Immature natural killer cell (primary cell): ENCODE measurements at regions not wholly inside any gene's neighbourhood (a gene's known extent, or its start where the extent isn't known, plus 50 kb on each side); places are given as distances from the start of the nearest gene placed in this dataset.
"Not testable (repeated sequence)": the region's sequence is repeated elsewhere in the genome, so short reads cannot be mapped to it uniquely, and the experiment has no call there.

Experiments used
- DNase-seq, 3 donors: peaks; one replicate each; pipeline ENCODE4 v3.0.0; 2022; ENCODE audit warnings: mixed read lengths in 1 of 3
- H3K27ac Mint-ChIP-seq, 6 donors: one replicate each; pipeline ENCODE4 v1.8.0; 2020; ENCODE audit warnings: mixed read lengths in 6 of 6, mild to moderate bottlenecking in 5 of 6, inconsistent platforms in 4 of 6, moderate library complexity in 3 of 6
- H3K27me3 Mint-ChIP-seq, 3 donors: one replicate each; pipeline ENCODE4 v1.8.0; 2020 to 2021; ENCODE audit warnings: low read depth in 3 of 3, mild to moderate bottlenecking in 3 of 3, mixed read lengths in 3 of 3, moderate library complexity in 3 of 3, inconsistent platforms in 1 of 3
- H3K36me3 Mint-ChIP-seq, 3 donors: one replicate each; pipeline ENCODE4 v1.8.0; 2020; ENCODE audit warnings: mixed read lengths in 3 of 3, inconsistent platforms in 2 of 3, mild to moderate bottlenecking in 2 of 3
- H3K4me1 Mint-ChIP-seq, 2 donors: one replicate each; pipeline ENCODE4 v1.8.0; 2020; ENCODE audit warnings: inconsistent platforms in 2 of 2, mild to moderate bottlenecking in 2 of 2, mixed read lengths in 2 of 2, moderate library complexity in 1 of 2
- H3K4me3 Mint-ChIP-seq, 5 donors: one replicate each; pipeline ENCODE4 v1.8.0; 2020; ENCODE audit warnings: mild to moderate bottlenecking in 5 of 5, mixed read lengths in 5 of 5, inconsistent platforms in 3 of 5, moderate library complexity in 3 of 5
- H3K9me3 Mint-ChIP-seq, 6 donors: one replicate each; pipeline ENCODE4 v1.8.0; 2020; ENCODE audit warnings: mild to moderate bottlenecking in 6 of 6, mixed read lengths in 6 of 6, inconsistent platforms in 4 of 6, moderate library complexity in 3 of 6

- Mint-ChIP-seq H3K4me3 (no peak overlapping the region), H3K36me3 (no peaks in the 10 kb centered on the region), H3K27me3 (peaks cover 0 to 9% (median 4%) of the 10 kb centered on the region in 3 donors), H3K9me3 (peaks cover 0 to 12% (median 8%) of the 10 kb centered on the region in 6 donors), H3K4me1 (no peaks in the 10 kb centered on the region), H3K27ac (no peak overlapping the region)
- DNase-seq = no peak
Observed at GRCh38 chr5:179405426-179406030, 60.3 kb upstream of the ADAMTS2 start.

DNA sequence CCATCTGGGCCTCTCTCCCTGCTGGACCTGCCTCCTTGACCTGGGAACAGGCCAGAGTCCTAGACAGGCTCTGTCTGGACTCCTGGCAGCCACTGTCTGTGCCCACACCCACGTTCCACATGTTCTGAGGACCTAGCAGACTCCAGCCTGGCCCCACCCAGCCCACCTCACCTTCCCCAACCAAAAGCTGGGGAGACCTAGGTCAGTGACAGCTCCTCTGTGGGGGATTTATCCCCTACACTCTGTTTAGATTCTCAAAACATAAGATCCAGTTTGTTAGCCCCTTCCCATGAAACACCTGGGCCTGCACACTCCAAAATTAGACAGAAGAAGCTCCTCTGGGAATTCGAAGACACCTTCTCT lies 59.8 kb upstream of the ADAMTS2 start:
- Mint-ChIP-seq H3K36me3 (no peaks in the 10 kb centered on the region), H3K4me1 (no peaks in the 10 kb centered on the region), H3K9me3 (peaks cover 0 to 17% (median 10%) of the 10 kb centered on the region in 6 donors), H3K4me3 (no peak overlapping the region), H3K27me3 (peaks cover 0 to 12% (median 4%) of the 10 kb centered on the region in 3 donors), H3K27ac (no peak overlapping the region)
- no peak for DNase-seq

GRCh38 chr5:179404321-179405053 lies 59.2 kb upstream of the ADAMTS2 start:
- peaks cover 4 to 22% (median 15%) of the 10 kb centered on the region in 6 donors for H3K9me3 Mint-ChIP-seq
- no peak for DNase-seq
- H3K4me1 Mint-ChIP-seq = no peaks in the 10 kb centered on the region

DNA sequence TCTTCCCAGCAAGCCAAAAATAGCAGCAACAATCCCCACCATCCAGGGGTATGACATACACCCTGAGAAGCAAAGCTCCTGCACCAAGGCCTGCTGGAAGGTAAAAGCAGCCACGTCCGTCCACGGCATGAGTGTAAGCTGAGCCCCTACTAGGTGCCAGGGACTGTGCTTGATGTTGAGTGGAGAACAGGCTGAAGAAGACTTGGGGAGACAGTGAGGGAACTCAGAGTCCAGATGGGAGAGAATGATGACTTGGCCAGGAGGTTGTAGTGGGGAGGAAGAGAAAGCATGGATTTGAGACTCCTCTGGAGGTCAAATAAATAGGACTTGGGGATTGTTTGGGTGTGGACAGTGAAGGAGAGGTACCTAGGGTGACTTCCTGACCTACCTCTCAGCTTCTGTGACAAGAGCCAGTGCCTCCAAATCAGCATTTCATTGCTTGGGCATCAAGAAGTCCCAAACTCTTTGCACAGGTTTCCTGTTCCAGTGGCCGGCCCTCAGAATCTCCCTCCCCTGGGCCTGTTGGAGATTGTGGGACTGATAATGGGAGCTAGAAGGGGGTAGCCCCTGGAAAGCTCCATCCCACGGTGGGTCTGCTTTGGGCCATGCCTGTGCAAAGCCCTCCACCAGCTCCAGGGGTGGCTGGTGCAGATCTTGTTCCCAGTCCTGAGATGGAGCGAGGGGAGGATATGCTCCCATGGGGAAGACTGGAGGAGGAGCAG lies 58.3 kb upstream of the ADAMTS2 start:
- Mint-ChIP-seq H3K27me3 (peaks cover 0 to 7% (median 2%) of the 10 kb centered on the region in 3 donors), H3K4me3 (no peak overlapping the region), H3K27ac (no peak overlapping the region), H3K36me3 (peaks cover 0 to 7% (median 4%) of the 10 kb centered on the region in 3 donors), H3K4me1 (no peaks in the 10 kb centered on the region), H3K9me3 (peaks cover 6 to 30% (median 20%) of the 10 kb centered on the region in 6 donors)
- no peak for DNase-seq

More at GRCh38 chr5:179404321-179405053, 59.2 kb upstream of the ADAMTS2 start:
- peaks cover 0 to 5% (median 4%) of the 10 kb centered on the region in 3 donors for H3K36me3 Mint-ChIP-seq
- no peak overlapping the region for H3K4me3 Mint-ChIP-seq
- H3K27me3 Mint-ChIP-seq = peaks cover 0 to 10% (median 4%) of the 10 kb centered on the region in 3 donors
- no peak overlapping the region for H3K27ac Mint-ChIP-seq

DNA sequence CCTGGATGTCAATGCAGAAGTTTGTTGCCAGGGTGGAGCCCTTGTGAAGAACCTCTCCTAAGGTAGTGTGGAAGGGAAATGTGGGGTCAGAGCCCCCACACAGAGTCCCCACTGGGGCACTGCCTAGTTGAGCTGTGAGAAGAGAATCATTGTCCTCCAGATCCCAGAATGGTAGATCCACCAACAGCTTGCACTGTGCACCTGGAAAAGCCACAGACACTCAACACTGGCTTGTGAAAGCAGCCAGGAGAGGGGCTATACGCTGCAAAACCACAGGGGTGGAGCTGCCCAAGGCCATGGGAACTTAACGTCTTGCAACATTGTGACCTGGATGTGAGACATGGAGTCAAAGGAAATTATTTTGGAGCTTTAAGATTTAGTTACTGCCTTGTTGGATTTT lies 55.2 kb upstream of the ADAMTS2 start:
- H3K27ac Mint-ChIP-seq, H3K27me3 Mint-ChIP-seq, H3K36me3 Mint-ChIP-seq, H3K4me1 Mint-ChIP-seq, DNase-seq, H3K4me3 Mint-ChIP-seq: not testable (repeated sequence)
- peaks cover 6 to 32% (median 21%) of the 10 kb centered on the region in 6 donors for H3K9me3 Mint-ChIP-seq

- H3K4me1 Mint-ChIP-seq = no peaks in the 10 kb centered on the region
- no peak overlapping the region for H3K27ac Mint-ChIP-seq
- peaks cover 2 to 5% (median 2%) of the 10 kb centered on the region in 3 donors for H3K27me3 Mint-ChIP-seq
- H3K36me3 Mint-ChIP-seq = peaks cover 0 to 7% (median 4%) of the 10 kb centered on the region in 3 donors
- DNase-seq = no peak
- peaks cover 6 to 32% (median 21%) of the 10 kb centered on the region in 6 donors for H3K9me3 Mint-ChIP-seq
- H3K4me3 Mint-ChIP-seq = no peak overlapping the region
Observed at GRCh38 chr5:179400020-179400419, 54.8 kb upstream of the ADAMTS2 start.

GRCh38 chr5:179399327-179399726 lies 54.1 kb upstream of the ADAMTS2 start:
- not testable (repeated sequence) for H3K4me1 Mint-ChIP-seq, H3K27me3 Mint-ChIP-seq, DNase-seq, H3K27ac Mint-ChIP-seq, H3K4me3 Mint-ChIP-seq, H3K36me3 Mint-ChIP-seq
- H3K9me3 Mint-ChIP-seq = peaks cover 6 to 32% (median 21%) of the 10 kb centered on the region in 6 donors

GRCh38 chr5:179397516-179397915 lies 52.3 kb upstream of the ADAMTS2 start:
- Mint-ChIP-seq H3K9me3 (peaks cover 8 to 40% (median 23%) of the 10 kb centered on the region in 6 donors), H3K36me3 (peaks cover 0 to 8% (median 7%) of the 10 kb centered on the region in 3 donors), H3K27me3 (peaks cover 2 to 3% (median 2%) of the 10 kb centered on the region in 3 donors), H3K27ac (no peak overlapping the region), H3K4me1 (no peaks in the 10 kb centered on the region), H3K4me3 (no peak overlapping the region)
- DNase-seq = no peak
